ENCODE measurements at regions not wholly inside any gene's neighbourhood (a gene's known extent, or its start where the extent isn't known, plus 50 kb on each side); places are given as distances from the start of the nearest gene placed in this dataset.

GRCh38 chr1:232894436-232894835 is 56.0 kb upstream of the NTPCR start:
- no peak for TF ChIP-seq CTCF (IDR thresholded peaks at IDR 0.05; ENCODE audit: insufficient read depth, low read length, poor library complexity, severe bottlenecking)
- Histone ChIP-seq H3K36me3 (ENCODE audit: control insufficient read depth, insufficient read depth, low read length) (no peaks in the 10 kb centered on the region), H3K27me3 (replicated peaks; ENCODE audit: control insufficient read depth, insufficient read depth, low read length) (no peaks in the 10 kb centered on the region), H3K4me3 (replicated peaks; ENCODE audit: low read depth, low read length) (no peak overlapping the region)
- no peak for DNase-seq (ENCODE audit: extremely low read depth, insufficient read length)

- Histone ChIP-seq H3K27me3 (replicated peaks; ENCODE audit: control insufficient read depth, insufficient read depth, low read length) (no peaks in the 10 kb centered on the region), H3K4me3 (replicated peaks; ENCODE audit: low read depth, low read length) (no peak overlapping the region), H3K36me3 (ENCODE audit: control insufficient read depth, insufficient read depth, low read length) (no peaks in the 10 kb centered on the region)
- no peak for TF ChIP-seq CTCF (IDR thresholded peaks at IDR 0.05; ENCODE audit: insufficient read depth, low read length, poor library complexity, severe bottlenecking)
- DNase-seq (ENCODE audit: extremely low read depth, insufficient read length), result no peak
Observed at GRCh38 chr1:232897949-232898465, 52.4 kb upstream of the NTPCR start.

GRCh38 chr1:232899268-232899667 is 51.1 kb upstream of the NTPCR start:
- DNase-seq (ENCODE audit: extremely low read depth, insufficient read length), result no peak
- no peak for TF ChIP-seq CTCF (IDR thresholded peaks at IDR 0.05; ENCODE audit: insufficient read depth, low read length, poor library complexity, severe bottlenecking)
- H3K4me3 ChIP-seq (replicated peaks; ENCODE audit: low read depth, low read length), result no peak overlapping the region
- no peaks in the 10 kb centered on the region for H3K36me3 ChIP-seq (ENCODE audit: control insufficient read depth, insufficient read depth, low read length)
- H3K27me3 ChIP-seq (replicated peaks; ENCODE audit: control insufficient read depth, insufficient read depth, low read length), result no peaks in the 10 kb centered on the region

GRCh38 chr1:232899839-232900238 is 50.6 kb upstream of the NTPCR start:
- TF ChIP-seq CTCF (IDR thresholded peaks at IDR 0.05; ENCODE audit: insufficient read depth, low read length, poor library complexity, severe bottlenecking), result no peak
- no peak overlapping the region for H3K4me3 ChIP-seq (replicated peaks; ENCODE audit: low read depth, low read length)
- DNase-seq (ENCODE audit: extremely low read depth, insufficient read length), result no peak
- no peaks in the 10 kb centered on the region for H3K27me3 ChIP-seq (replicated peaks; ENCODE audit: control insufficient read depth, insufficient read depth, low read length)
- no peaks in the 10 kb centered on the region for H3K36me3 ChIP-seq (ENCODE audit: control insufficient read depth, insufficient read depth, low read length)
